ENCODE measurements at regions not wholly inside any gene's neighbourhood (a gene's known extent, or its start where the extent isn't known, plus 50 kb on each side); places are given as distances from the start of the nearest gene placed in this dataset.

GRCh38 chr22:48937032-48937639 is 890.5 kb downstream of the BRD1 start:
- Histone ChIP-seq H3K27ac (ENCODE audit: poor library complexity, severe bottlenecking) (no peak overlapping the region), H3K36me3 (ENCODE audit: low read depth) (no peaks in the 10 kb centered on the region), H3K4me3 (ENCODE audit: severe bottlenecking) (no peak overlapping the region), H3K9me3 (ENCODE audit: severe bottlenecking) (peaks cover 2% of the 10 kb centered on the region), H3K27me3 (ENCODE audit: insufficient read depth, poor library complexity, severe bottlenecking) (no peaks in the 10 kb centered on the region), H3K4me1 (ENCODE audit: insufficient read depth, poor library complexity, severe bottlenecking) (no peaks in the 10 kb centered on the region)
- DNase-seq (ENCODE audit: low spot score) (no peak), ATAC-seq (ENCODE audit: low read depth) (no peak)
- no peak for TF ChIP-seq CTCF (IDR thresholded peaks at IDR 0.05; ENCODE audit: poor library complexity, severe bottlenecking)

GRCh38 chr22:48936391-48936790 is 891.3 kb downstream of the BRD1 start:
- no peak overlapping the region for H3K4me3 ChIP-seq (ENCODE audit: severe bottlenecking)
- ATAC-seq (ENCODE audit: low read depth) (no peak), DNase-seq (ENCODE audit: low spot score) (no peak)
- H3K9me3 ChIP-seq (ENCODE audit: severe bottlenecking): peaks cover 2% of the 10 kb centered on the region
- no peak overlapping the region for H3K27ac ChIP-seq (ENCODE audit: poor library complexity, severe bottlenecking)
- no peaks in the 10 kb centered on the region for H3K36me3 ChIP-seq (ENCODE audit: low read depth)
- H3K4me1 ChIP-seq (ENCODE audit: insufficient read depth, poor library complexity, severe bottlenecking): no peaks in the 10 kb centered on the region
- no peaks in the 10 kb centered on the region for H3K27me3 ChIP-seq (ENCODE audit: insufficient read depth, poor library complexity, severe bottlenecking)
- no peak for TF ChIP-seq CTCF (IDR thresholded peaks at IDR 0.05; ENCODE audit: poor library complexity, severe bottlenecking)

GRCh38 chr22:48934446-48934845 is 893.2 kb downstream of the BRD1 start:
- Histone ChIP-seq H3K27ac (ENCODE audit: poor library complexity, severe bottlenecking) (no peak overlapping the region), H3K9me3 (ENCODE audit: severe bottlenecking) (peaks cover 2% of the 10 kb centered on the region), H3K36me3 (ENCODE audit: low read depth) (no peaks in the 10 kb centered on the region), H3K4me3 (ENCODE audit: severe bottlenecking) (no peak overlapping the region), H3K27me3 (ENCODE audit: insufficient read depth, poor library complexity, severe bottlenecking) (no peaks in the 10 kb centered on the region), H3K4me1 (ENCODE audit: insufficient read depth, poor library complexity, severe bottlenecking) (no peaks in the 10 kb centered on the region)
- ATAC-seq (ENCODE audit: low read depth) (no peak), DNase-seq (ENCODE audit: low spot score) (no peak)
- no peak for TF ChIP-seq CTCF (IDR thresholded peaks at IDR 0.05; ENCODE audit: poor library complexity, severe bottlenecking)

- TF ChIP-seq CTCF (IDR thresholded peaks at IDR 0.05; ENCODE audit: poor library complexity, severe bottlenecking): no peak
- ATAC-seq (ENCODE audit: low read depth): no peak
- Histone ChIP-seq H3K27ac (ENCODE audit: poor library complexity, severe bottlenecking) (no peak overlapping the region), H3K4me3 (ENCODE audit: severe bottlenecking) (no peak overlapping the region), H3K9me3 (ENCODE audit: severe bottlenecking) (peaks cover 2% of the 10 kb centered on the region), H3K27me3 (ENCODE audit: insufficient read depth, poor library complexity, severe bottlenecking) (no peaks in the 10 kb centered on the region), H3K4me1 (ENCODE audit: insufficient read depth, poor library complexity, severe bottlenecking) (no peaks in the 10 kb centered on the region), H3K36me3 (ENCODE audit: low read depth) (no peaks in the 10 kb centered on the region)
- DNase-seq (ENCODE audit: low spot score): no peak
Measured at GRCh38 chr22:48931452-48931851, 896.2 kb downstream of the BRD1 start.

- H3K4me3 ChIP-seq (ENCODE audit: severe bottlenecking): no peak overlapping the region
- peaks cover 2% of the 10 kb centered on the region for H3K9me3 ChIP-seq (ENCODE audit: severe bottlenecking)
- no peak overlapping the region for H3K27ac ChIP-seq (ENCODE audit: poor library complexity, severe bottlenecking)
- H3K27me3 ChIP-seq (ENCODE audit: insufficient read depth, poor library complexity, severe bottlenecking): no peaks in the 10 kb centered on the region
- H3K36me3 ChIP-seq (ENCODE audit: low read depth): no peaks in the 10 kb centered on the region
- DNase-seq (ENCODE audit: low spot score) (no peak), ATAC-seq (ENCODE audit: low read depth) (no peak)
- TF ChIP-seq CTCF (IDR thresholded peaks at IDR 0.05; ENCODE audit: poor library complexity, severe bottlenecking): no peak
- no peaks in the 10 kb centered on the region for H3K4me1 ChIP-seq (ENCODE audit: insufficient read depth, poor library complexity, severe bottlenecking)
Measured at GRCh38 chr22:48929276-48929790, 898.3 kb downstream of the BRD1 start.
